ENCODE measurements at regions not wholly inside any gene's neighbourhood (a gene's known extent, or its start where the extent isn't known, plus 50 kb on each side); places are given as distances from the start of the nearest gene placed in this dataset.
A peak's percentile ranks its signal among the peaks of the same experiment; 100 is the strongest.

DNA sequence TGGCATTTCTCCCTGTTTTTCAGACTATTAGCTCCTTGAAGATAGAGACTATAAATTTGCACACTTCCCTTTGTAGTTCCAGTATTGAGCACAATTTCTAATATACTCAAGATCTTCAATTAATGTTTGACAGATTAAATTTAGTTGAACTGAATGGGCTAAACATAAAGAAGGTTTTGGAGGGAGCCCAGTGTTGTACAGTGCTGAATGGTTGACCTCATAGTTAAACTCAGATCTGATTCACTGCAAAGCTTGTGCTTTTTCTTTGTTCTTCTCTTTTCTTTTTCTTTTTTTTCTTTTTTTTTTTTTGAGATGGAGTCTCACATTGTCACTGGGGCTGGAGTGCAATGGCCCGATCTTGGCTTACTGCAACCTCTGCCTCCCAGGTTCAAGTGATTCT lies 411.7 kb upstream of the ZNF462 start:
- no peak overlapping the region for H3K4me3 ChIP-seq (ENCODE audit: low read depth, low read length)
- TF ChIP-seq, protein P1, sequence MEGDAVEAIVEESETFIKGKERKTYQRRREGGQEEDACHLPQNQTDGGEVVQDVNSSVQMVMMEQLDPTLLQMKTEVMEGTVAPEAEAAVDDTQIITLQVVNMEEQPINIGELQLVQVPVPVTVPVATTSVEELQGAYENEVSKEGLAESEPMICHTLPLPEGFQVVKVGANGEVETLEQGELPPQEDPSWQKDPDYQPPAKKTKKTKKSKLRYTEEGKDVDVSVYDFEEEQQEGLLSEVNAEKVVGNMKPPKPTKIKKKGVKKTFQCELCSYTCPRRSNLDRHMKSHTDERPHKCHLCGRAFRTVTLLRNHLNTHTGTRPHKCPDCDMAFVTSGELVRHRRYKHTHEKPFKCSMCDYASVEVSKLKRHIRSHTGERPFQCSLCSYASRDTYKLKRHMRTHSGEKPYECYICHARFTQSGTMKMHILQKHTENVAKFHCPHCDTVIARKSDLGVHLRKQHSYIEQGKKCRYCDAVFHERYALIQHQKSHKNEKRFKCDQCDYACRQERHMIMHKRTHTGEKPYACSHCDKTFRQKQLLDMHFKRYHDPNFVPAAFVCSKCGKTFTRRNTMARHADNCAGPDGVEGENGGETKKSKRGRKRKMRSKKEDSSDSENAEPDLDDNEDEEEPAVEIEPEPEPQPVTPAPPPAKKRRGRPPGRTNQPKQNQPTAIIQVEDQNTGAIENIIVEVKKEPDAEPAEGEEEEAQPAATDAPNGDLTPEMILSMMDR (IDR thresholded peaks at IDR 0.05; ENCODE audit: insufficient read depth, low read depth, low read length, missing control alignments): no peak
- no peak for DNase-seq (ENCODE audit: low read depth)

DNA sequence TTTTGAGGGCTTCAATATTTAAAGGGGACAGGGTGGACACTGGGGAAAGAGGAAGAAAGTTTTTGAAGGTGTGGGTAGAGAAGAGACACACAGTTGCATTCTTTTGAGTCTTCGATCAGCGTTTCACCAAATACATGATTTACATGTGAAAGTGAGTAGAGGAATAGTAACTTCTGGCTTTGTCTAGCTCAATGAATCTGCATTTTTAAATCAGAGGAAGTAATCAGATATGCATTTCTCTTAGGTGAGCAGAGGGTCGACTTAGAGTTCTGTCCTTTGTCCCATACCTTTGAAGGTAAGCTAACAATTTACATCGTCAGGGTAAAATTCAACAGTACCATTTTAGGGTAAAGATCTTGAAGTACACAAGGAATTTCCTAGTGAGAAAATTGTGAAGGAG lies 406.4 kb upstream of the ZNF462 start:
- TF ChIP-seq, protein P1 (IDR thresholded peaks at IDR 0.05; ENCODE audit: insufficient read depth, low read depth, low read length, missing control alignments): no peak
- no peak for DNase-seq (ENCODE audit: low read depth)
- H3K4me3 ChIP-seq (ENCODE audit: low read depth, low read length): no peak overlapping the region

DNA sequence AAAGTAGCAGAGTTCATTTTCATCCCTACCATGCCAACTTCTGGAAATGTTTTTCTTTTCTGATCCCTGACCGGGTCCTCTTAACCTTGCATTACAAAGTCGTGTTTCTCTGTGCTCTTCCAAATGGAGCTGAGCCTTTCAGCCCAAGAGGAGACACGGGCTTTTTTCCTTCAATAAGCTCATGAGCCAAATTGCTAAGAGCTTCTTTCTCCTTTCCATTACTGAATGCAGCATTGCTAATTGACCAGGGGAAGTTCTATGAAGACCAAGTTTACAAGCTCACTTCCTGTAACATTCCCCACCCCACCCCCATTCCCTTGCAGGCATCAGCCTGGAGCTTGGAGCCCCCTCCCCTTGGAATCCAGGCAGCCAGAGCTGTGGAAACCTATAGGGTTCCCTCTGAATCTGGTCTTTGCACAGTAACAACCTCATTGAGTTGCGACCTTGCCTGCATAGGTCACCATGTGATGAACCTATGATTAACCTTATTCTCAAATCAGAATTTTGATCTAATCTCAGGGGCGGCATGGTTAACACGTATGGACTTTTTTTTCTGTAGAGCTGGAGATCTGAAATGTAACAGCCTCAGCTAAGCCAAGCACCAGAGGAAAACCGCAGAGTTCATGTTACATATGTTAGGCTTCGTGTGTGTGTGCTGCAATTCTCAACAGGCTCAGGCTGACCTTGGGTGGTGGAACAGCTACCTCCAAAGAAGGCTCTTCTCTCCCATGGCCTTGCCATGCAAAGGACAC lies 395.7 kb upstream of the ZNF462 start:
- DNase-seq (ENCODE audit: low read depth): no peak
- TF ChIP-seq, protein P1 (IDR thresholded peaks at IDR 0.05; ENCODE audit: insufficient read depth, low read depth, low read length, missing control alignments): no peak
- no peak overlapping the region for H3K4me3 ChIP-seq (ENCODE audit: low read depth, low read length)

DNA sequence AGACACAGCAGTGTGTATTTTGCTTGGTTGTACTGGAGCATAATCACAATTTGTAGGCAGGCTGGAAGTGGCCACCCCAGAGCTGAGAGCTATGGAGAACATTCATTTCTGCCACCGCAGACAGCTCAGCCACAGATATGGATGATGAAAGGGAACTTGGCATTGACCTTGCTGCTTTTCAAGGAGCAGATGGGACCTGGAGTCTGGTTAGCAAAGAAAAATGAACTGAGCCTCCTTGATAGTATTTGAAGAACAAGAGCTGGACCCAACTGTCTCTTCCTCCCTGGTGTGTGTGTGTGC lies 395.2 kb upstream of the ZNF462 start:
- peak; percentile 28 for DNase-seq (ENCODE audit: low read depth)
- TF ChIP-seq, protein P1 (IDR thresholded peaks at IDR 0.05; ENCODE audit: insufficient read depth, low read depth, low read length, missing control alignments): no peak

DNA sequence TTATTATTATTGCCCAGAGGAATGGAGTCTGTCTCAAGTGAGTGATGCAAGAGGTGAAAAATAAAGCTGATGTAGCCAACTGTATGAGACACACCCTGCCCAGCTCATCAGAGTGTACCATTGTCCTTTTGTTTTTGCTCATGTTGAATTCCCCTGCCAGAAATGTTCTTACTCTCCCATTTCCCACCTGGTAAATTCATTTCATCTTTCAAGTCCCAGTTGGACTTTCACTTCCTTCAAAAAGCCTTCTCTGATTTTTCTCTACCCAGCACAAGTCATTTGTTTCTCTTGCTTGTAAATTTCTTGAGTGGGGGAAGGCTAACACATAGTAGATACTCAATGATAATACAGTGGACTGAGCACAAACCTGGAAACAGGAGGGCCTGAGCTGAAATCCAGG lies 394.5 kb upstream of the ZNF462 start:
- TF ChIP-seq, protein P1 (IDR thresholded peaks at IDR 0.05; ENCODE audit: insufficient read depth, low read depth, low read length, missing control alignments): no peak
- DNase-seq (ENCODE audit: low read depth): peak; percentile 71
- H3K4me3 ChIP-seq (ENCODE audit: low read depth, low read length): no peak overlapping the region

More for the DNA sequence above, 395.2 kb upstream of the ZNF462 start:
- no peak overlapping the region for H3K4me3 ChIP-seq (ENCODE audit: low read depth, low read length)

DNA sequence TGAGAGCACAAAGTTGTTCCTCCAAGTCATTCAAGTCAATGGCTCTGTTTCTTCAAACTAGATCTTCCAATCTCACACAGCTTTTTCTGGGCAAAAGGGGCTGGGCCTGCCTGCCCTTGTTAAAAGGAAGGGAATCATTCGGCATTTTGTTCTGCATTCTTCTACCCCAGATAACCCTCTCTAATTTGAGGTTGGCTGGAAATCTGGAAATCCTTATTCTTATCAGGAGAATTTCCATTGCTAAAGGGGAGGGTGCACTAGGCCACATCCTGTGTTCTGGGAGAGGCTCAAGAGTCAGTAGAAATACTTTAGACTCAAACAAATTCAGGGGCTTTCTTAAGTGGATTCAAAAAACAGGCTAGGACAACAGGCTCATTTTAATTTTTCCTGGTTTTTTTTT lies 384.7 kb upstream of the ZNF462 start:
- H3K4me3 ChIP-seq (ENCODE audit: low read depth, low read length): no peak overlapping the region
- DNase-seq (ENCODE audit: low read depth): no peak
- TF ChIP-seq, protein P1 (IDR thresholded peaks at IDR 0.05; ENCODE audit: insufficient read depth, low read depth, low read length, missing control alignments): no peak

DNA sequence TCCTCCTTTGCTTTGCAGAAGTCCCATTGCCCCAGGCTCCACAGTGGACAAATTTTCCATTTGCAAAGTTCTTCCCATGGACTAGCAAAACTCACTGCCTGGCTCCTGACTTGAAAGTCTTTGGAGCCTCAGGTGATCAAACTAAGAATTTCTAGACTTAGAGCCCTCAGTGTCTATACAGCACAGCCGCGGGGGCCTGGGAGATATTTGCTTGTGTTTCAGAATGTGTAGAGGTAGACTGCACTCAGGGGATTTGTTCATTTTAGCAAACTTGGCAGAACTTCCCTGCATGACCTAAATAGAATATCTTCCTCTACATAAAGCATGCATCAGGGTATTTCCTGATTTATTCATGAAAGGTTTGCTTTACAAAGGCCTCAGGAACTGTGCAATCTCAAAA lies 384.2 kb upstream of the ZNF462 start:
- TF ChIP-seq, protein P1 (IDR thresholded peaks at IDR 0.05; ENCODE audit: insufficient read depth, low read depth, low read length, missing control alignments): no peak
- DNase-seq (ENCODE audit: low read depth): no peak

More for the DNA sequence above, 384.2 kb upstream of the ZNF462 start:
- no peak overlapping the region for H3K4me3 ChIP-seq (ENCODE audit: low read depth, low read length)

Data from GM12865 (cell line).